GM18502 (cell line): ENCODE measurements at regions not wholly inside any gene's neighbourhood (a gene's known extent, or its start where the extent isn't known, plus 50 kb on each side); places are given as distances from the start of the nearest gene placed in this dataset.
"Not testable (repeated sequence)": the region's sequence is repeated elsewhere in the genome, so short reads cannot be mapped to it uniquely, and the experiment has no call there.

Source experiments
- ATAC-seq: cut with Tn5 transposase; IDR thresholded peaks from one replicate; pipeline ENCODE4 v1.9.1; 2021; ENCODE audit warnings: mild to moderate bottlenecking; ENCODE audit not compliant: unreplicated experiment, poor library complexity

DNA sequence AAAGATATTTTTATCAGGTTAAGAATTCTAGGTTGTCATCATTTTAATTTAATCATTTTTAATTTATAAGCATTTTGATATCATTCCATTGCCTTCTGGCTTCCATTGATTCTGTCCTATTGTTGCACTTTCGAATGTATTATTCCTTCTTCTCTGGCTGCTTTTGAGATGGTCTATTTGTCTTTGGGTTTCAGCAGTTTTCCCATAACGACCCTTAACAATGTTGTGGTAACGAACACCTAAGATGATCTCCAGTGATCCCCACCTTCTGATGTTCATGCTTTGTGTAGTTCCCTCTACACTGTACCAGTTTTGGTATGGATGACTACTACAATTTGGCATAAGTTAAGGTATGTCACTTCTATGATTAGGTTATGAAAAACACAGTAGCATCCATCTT, 59.9 kb downstream of the MINAR1 start:
- ATAC-seq: no peak

DNA sequence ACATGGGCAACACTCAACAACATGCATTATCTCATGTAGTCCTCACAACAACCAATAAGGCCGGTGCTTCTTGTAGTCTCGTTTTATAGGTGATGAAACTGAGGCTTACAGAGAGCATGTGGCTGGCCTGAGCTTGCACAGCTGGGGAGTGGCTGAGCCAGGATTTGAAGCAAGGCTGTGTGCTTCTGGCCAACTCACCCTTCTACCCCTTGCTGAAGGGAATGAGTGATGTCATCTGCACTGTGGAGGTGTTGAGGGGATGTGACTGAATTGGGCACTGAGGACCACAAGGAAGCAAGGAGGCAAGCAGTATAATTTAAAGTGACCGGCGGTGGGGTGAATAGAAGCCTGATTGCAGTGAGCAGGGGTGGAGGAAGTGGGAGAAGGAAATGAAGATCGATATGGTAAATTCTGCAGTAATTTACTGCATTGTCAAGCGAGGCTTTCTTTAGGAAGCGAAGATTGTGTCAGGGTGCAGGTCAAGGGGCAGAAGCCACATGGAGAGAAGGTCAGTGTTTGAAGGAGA, 62.3 kb downstream of the MINAR1 start:
- ATAC-seq: no peak

DNA sequence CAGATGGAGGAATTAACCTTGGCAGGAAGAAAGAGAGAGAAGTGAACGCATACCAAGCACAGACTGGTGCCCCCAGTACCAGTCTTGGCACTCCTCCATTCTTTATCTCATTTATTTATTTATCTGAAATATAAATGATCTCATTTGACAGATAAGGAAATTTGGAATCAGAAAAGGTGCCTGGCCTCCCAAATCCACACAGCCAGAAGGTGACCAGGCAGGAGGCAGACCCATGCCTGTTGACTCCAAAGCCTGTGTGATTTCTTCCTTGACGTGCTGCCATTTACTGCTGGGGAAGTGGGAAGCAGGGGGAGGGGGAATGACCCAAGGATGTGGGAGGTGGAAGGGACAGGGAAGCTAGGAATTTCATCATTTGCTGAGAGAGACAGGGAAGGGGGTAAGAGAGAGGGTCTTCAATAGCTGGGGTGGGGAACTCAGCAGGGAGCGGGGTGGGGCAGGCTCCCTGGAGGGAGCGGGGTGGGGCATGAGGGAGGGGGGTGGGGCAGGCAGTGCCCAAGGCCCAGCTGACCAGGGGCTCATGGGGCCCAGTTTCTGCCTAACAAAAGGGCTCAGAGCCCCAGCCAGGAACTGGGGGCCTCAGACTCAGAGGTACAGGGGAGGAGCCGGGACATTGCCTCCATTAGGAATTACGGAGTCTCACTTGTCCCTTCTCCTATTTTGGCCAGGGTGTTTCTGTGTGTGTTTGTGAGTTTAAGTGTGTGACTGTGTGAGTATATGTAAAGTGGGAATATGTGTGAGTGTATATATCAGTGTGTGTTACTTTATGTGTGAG, 63.0 kb downstream of the MINAR1 start:
- ATAC-seq: no peak

DNA sequence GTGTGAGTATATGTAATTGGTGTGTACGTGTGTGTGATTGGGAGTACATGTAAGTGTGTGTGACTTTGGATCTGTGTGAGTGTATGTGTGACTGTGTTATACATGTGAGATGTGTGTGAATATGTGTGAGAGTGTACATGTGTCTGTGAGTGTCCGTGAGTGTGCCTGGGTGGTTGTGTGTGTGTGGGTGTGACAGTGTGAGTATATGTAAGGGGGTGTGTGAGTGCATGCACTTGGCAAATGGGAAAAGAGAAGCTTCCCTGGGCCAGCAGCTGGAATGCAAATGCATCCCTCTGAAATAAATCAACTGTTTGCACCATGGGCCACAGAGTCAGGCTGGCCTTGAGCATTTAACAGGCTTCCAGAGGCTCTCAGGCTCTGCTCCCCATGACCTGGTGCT, 63.6 kb downstream of the MINAR1 start:
- ATAC-seq: no peak

DNA sequence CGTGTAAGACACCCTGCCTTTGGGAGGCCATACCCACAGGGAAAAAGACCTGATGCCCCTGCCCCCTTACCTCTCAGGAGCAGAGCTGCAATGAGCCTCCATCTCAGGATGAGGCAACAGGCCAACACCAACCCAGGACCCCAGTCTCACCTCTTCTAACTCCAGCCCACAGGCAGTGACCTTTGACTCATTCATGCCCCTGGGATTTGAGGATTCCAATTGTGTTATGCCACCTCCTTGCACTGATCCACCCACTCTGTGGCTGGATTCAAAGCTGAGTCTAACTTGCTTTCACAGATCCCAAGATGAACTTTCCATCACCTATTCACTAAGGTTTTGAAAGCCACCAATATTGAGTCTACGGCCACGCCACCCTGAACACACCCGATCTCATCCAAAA, 64.7 kb downstream of the MINAR1 start:
- ATAC-seq: no peak

DNA sequence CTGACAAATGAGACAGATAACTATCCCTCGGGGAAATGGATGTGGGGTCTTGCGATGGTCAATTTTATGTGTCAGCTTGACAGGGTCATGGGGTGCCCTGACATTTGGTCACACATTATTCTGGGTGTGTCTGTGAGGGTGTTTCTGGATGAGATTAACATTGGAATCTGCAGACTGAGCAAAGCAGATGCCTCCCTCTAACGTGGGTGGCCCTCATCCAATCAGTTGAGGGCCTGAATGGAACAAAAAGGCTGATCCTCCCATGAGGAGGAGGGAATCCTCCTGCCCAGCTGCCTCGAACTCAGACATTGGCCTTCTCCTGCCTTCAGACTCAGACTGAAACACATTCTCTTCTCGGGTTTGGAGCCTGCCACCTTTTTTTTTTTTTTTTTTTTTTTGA, 69.0 kb downstream of the MINAR1 start:
- no peak for ATAC-seq

DNA sequence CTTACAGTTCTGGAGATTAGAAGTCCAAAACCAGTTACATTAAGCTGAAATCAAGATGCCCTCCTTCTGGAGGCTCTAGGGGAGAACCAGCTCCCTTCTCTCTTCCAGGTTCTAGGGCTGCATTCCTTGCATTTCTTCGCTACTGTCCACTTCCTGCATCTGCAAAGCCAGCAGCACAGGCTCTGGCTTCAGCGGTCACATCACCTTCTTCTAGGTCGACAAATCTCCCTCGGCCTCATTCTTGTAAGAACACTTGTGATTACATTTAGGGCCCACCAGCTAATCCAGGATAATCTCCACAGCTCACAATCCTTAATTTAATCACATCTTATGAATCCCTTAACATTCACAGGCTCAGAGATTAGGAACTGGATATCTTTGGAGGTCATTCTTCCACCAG, 73.8 kb downstream of the MINAR1 start:
- no peak for ATAC-seq

DNA sequence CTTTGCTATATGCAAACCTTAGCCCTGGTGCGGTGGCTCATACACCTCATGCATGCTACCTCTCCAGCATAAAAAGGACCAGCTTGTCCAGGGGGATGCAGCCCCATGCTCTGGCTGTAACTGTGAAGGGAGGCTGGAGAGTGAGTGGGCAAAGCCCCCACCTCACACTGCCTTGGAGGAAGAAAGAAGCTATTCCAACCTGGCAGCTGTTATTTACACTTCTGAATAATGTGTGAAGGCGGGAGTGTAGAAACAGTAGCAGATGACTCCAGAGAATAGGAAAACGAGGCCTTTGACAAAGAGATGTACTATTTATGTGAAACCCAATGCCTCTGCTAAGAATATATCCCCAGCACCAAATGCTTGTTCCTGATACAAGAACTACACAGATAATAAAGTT, 80.7 kb downstream of the MINAR1 start:
- ATAC-seq: not testable (repeated sequence)

DNA sequence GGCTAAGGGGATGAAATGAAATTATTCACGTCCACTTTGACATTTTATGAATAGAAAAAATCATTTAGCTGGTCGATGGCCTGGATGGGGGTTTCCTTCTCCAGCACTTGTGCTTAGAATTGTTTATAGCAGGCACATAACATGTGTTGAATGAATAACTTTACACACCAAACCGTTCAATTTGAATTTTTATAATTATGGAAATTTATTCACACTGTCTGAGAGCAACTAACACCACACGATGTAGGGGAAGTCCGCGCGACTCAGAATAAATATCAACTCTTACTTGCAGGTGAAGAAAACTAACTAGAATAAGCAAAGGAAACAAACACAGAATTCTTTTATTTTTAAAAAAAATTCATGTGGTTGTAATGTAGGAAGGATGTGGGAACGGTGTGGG, 81.3 kb downstream of the MINAR1 start:
- no peak for ATAC-seq

DNA sequence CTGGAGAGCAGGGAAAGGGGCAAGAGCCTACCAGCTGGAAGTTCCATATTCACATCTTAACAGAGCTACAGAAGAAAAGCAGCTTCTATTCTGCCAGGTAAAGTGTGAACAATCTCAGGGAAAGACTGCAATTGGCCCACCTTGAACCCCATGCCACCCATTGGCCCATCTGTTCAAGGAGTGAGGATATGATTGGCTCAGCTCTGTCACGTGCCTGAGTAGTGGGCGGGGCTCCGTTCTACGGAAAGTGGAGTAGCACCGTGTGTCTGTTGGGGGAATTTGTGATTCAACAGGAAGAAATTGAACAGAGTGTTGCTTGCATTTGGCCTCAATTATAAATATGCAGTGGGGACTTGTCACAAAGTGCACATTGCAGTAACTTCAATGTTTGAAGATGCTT, 81.8 kb downstream of the MINAR1 start:
- ATAC-seq: no peak

DNA sequence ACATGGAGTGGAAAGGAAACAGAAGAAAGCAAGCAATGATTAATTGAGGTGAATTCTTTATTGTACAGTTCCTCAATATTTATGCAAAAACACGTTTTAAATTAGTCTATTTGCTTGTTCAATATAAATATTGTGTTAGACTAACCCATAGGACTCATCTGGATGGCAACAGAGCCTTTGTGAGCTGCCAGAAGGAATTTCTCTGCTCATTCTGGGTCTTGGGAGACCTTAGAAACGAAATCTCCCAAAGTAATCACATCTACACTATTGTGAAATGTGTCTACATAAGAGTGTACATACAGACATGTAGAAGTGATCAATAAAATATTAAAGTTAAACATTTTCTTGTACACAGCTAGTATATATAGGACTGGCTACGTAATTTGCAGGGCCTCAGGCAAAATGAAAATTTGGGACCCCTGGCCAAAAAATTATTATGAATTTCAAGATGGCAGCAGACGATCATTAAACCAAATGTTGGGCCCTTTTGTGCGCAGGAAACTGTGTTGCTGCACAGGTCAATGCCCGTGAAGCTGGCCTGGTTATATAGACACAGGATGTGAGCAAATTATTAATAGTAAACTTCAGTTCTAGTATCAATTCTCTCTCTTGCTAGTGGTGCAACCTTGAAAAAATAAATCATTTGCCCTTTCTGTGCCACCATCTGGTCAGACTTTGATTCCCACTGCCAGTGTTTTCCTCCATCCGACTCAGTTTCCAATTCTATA, 83.3 kb downstream of the MINAR1 start:
- ATAC-seq: no peak

DNA sequence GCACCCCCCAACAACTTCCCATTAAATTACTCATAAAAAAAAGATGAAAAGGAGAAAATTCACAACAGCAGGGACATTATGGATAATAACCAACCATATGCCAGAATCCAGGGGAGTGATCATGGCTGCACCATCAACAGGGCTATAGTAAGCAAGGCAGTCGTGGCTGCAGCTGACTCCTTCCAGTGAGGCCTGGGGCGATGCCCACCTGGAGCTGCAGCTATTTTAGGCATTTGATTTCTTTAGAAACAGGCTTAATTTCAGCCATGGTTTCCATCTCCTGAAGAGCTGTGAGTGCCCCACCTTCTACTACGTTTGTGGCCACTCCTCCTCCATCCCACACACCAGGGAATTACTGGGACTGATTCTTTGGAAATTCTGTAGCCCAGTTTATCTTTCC, 84.0 kb downstream of the MINAR1 start:
- ATAC-seq: no peak

DNA sequence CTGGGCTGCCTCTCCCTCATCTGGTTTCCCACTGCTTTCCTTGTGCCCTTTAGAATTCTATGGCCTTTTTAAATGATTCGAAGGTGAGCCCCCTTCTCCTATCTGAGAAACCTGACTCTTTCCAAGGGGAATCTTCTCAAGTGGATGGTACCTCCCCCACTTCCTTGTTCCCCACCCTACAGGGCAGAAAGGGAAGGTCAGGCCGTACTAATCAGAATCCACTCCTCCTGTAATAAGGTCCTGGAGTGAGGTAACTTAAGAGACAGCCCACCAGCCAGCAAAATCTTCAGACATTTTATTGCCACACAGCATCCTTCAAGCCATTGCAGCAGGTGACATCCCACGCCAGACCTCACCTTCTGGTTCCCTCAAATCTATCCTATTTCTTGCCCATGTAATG, 84.5 kb downstream of the MINAR1 start:
- no peak for ATAC-seq

DNA sequence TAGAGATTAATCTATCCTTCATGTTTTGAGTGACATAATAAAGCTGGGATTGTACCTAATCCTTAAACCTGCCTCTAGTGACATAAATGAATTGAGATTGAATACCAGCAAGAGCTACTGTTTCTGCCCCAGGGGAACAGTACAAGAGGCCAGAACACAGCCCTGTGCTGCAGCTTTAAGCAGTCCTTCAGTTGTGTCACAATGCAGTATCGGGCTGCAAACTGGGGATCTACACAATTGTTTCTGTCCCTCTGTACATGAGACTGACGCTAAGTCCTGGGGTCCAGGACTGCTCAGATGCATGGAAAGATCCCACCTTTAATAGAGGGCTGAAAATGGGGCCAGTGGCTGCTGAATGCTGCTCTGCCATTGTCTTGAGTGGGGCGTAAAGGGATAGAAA, 87.5 kb downstream of the MINAR1 start:
- ATAC-seq: no peak

DNA sequence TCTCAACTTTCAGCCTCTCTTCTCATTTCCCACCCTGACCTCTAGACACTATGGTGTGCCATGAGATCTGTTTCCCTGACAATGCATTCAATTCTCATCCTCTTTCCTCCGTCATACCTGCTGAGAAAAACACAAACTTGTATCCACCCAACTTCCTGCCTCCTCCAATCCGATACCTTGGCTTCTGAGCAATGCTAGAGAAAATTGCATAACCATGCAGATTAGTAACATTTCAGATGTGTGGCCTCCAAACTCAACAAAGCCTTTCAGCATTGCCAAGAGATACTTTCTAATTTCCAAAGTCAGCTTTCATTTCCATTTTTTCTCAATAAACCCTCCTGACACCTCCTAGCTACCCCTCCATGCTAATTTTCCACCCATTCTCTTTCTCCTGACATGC, 88.5 kb downstream of the MINAR1 start:
- no peak for ATAC-seq

DNA sequence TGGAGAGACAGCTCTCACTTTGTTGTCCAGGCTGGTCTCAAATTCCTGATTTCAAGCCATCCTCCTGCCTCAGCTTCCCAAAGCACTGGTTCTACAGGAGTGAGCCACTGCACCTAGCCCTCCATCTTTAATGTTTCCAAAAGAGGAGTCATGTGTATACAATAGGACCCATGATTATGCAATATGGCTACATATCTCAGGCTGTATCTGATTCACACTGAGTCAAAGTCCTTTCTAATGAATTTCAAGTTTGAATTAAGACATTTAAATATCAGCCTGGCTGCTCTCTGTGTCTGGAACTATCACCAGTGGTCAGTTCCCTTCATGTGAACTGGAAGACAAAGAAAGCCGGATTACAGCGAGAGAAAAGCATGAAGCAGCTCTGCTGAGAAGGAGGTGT, 90.5 kb downstream of the MINAR1 start:
- ATAC-seq: no peak

DNA sequence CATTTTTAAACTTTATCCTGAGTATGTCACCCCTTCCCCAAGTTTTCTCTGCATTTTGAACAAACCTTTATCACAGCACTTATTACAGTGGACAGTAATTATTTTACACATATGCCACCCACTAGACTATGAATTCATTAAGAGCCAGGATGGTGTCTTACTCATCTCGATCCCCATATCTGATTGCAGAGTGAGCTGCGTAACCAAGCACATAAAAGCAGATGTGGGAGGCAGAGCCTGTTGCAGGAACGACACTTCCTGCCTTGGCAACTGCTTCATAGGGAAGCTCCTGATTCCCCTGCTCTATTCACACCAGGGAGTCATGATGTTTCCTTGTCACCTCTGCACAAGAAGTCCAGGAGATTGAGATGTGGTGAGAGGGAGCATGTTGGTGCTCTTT, 91.1 kb downstream of the MINAR1 start:
- ATAC-seq: no peak

DNA sequence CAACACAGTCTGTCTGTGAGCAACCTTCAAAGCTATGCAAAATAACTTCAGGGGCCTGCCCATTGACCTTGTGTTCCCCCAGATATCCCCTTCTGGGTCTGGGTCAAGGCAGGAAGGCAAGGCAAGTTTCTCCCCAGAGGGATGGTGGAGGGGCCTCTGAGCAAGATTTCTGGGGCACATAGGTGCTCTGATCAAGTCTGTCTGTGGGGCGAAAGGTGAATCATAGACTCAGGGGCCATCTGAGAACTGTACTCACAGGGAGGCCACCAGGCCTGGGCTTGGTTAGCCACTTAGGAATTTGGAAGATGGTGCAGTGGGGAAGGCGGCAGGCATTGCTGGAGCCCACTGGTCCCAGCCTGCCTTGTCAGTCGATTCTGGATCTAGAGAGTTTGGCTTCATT, 92.4 kb downstream of the MINAR1 start:
- ATAC-seq: no peak

DNA sequence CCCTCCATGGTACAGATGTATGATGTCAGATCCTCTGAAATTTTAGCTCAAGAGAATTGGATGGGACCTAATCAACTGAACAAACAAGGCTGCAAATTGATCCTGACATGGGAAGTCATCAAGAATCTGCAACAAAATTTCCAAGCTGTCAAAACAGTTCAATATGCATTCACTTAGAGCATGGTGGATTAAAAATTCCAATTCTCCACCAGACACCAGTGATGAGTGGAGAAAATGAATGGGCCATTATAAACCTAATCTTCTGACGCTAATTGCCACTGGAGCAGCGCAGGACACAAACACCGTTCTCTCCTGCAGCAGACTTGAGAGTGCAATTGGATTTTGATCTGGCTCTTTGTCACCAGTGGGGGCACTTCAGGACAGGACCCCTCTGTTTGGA, 94.2 kb downstream of the MINAR1 start:
- no peak for ATAC-seq

DNA sequence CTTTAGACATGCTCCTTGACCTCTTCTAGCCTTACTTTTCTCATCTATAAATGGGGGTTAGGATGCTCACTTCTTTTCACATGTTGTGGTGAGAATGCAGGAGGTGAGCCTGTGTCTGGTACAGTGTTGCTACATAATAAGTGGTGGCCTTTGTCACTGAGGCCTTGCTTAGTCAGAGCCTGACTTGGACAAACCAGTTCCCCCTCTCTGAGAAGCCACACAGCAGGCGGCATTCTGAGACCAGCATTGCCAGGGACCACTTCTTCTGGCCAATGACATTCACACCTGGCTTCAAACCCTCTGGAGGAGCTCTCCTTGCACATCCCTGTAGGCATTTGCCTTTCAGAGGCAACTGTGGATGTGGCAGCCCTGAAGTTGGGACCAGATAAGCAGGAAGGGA, 95.7 kb downstream of the MINAR1 start:
- ATAC-seq: no peak

DNA sequence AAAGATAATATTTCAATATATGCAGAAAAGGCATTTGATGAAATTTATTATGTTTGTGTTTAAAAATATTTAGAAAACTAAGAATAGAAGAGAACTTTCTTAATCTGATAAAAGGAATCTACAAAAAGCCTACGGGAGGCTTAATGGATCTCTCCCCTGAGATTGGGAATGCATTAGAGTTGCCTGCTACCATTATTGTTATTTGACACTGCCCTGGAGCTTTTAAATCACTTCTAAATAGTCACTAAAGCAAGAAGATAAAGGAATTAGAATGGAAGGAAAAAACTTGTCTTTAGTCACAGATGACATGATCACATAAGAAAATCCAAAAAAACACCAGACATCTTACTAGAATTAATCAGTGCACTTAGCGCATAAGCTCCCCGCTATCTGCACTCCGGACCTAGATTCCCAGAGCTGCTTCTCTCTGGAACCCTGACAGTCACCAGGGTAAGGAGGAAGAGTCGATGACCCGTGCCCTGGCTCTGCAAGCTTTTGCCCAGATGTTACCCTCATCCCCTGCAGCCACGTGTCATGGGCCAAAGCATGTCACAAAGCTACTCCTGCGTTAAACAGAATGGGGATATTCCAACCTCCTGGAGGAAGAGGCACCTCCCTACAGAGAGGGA, 97.1 kb downstream of the MINAR1 start:
- no peak for ATAC-seq
